H1 (cell line): ENCODE measurements at regions not wholly inside any gene's neighbourhood (a gene's known extent, or its start where the extent isn't known, plus 50 kb on each side); places are given as distances from the start of the nearest gene placed in this dataset.

ENCODE experiments used
- CTCF ChIA-PET: fragments of 300-600 bp; sonication (Branson Sonifier 250); formaldehyde crosslinking; loops from one replicate; lab custom pipeline; 2021; ENCODE audit not compliant: partially characterized antibody; lab: Charles Lee
- POLR2A ChIA-PET: fragments of 300-600 bp; sonication (Branson Sonifier 250); formaldehyde crosslinking; loops from one replicate; lab custom pipeline; 2021; ENCODE audit warnings: inconsistent platforms; ENCODE audit not compliant: partially characterized antibody; lab: Charles Lee
- DNase-seq, 2 experiments: peaks; one replicate each; pipeline versions ENCODE4 v3.0.0 to v3.0.0-alpha.2; 2010 to 2022; ENCODE audit warnings: low spot score in 2 of 2, low read depth in 1 of 2, mixed read lengths in 1 of 2
- FAIRE-seq: peaks from 2 replicates; lab custom pipeline; 2011; peaks lifted over from hg19 to GRCh38; lab: Jason Lieb, UNC
- H2AFZ ChIP-seq: 2 replicates; pipeline ENCODE4 v1.8.1; 2012; ENCODE audit warnings: low read length, inconsistent platforms
- H2AK5ac ChIP-seq: 2 replicates; pipeline ENCODE4 v1.6.1; 2013; ENCODE audit warnings: low read depth, low read length
- H2BK120ac ChIP-seq: replicated peaks from 2 replicates; pipeline ENCODE3; 2013; ENCODE audit warnings: low read depth, low read length, inconsistent platforms
- H2BK12ac ChIP-seq: 2 replicates; pipeline ENCODE4 v1.6.1; 2013; ENCODE audit warnings: low read depth, low read length
- H2BK15ac ChIP-seq: 2 replicates; pipeline ENCODE4 v1.6.1; 2013; ENCODE audit warnings: low read length
- H2BK20ac ChIP-seq: 2 replicates; pipeline ENCODE4 v1.6.1; 2013; ENCODE audit warnings: low read length
- H2BK5ac ChIP-seq: 2 replicates; pipeline ENCODE4 v1.6.1; 2013; ENCODE audit warnings: low read depth, low read length
- H3K14ac ChIP-seq: 2 replicates; pipeline ENCODE4 v1.6.1; 2013; ENCODE audit warnings: inconsistent platforms; ENCODE audit not compliant: insufficient read length
- H3K18ac ChIP-seq: 2 replicates; pipeline ENCODE4 v1.6.1; 2013; ENCODE audit warnings: low read length; ENCODE audit errors: extremely low read depth
- H3K23ac ChIP-seq: 2 replicates; pipeline ENCODE4 v1.6.1; 2013; ENCODE audit warnings: inconsistent platforms; ENCODE audit not compliant: insufficient read length
- H3K23me2 ChIP-seq: 2 replicates; pipeline ENCODE4 v1.6.1; 2013; ENCODE audit warnings: low read depth, low read length
- H3K27ac ChIP-seq: 2 replicates; pipeline ENCODE4 v1.6.1; 2011; ENCODE audit warnings: low read depth, low read length, inconsistent platforms
- H3K27me3 ChIP-seq, 4 experiments: replicated peaks in 1 of 4; 1 replicate in 1 of 4; 2 replicates in 3 of 4; pipeline versions ENCODE4 v1.6.1 to v1.8.1; 2011 to 2013; ENCODE audit warnings: low read length in 3 of 4, mild to moderate bottlenecking in 3 of 4, inconsistent platforms in 2 of 4, mixed read lengths in 2 of 4, moderate library complexity in 1 of 4; ENCODE audit not compliant: control insufficient read depth in 3 of 4, insufficient read depth in 3 of 4; ENCODE audit errors: extremely low read depth in 1 of 4
- H3K36me3 ChIP-seq, 4 experiments: 2 replicates each; pipeline versions ENCODE4 v1.6.1 to v1.8.1; 2011 to 2013; ENCODE audit warnings: mild to moderate bottlenecking in 4 of 4, low read length in 3 of 4, moderate library complexity in 2 of 4, control low read depth in 1 of 4, inconsistent platforms in 1 of 4; ENCODE audit not compliant: insufficient read depth in 4 of 4, control insufficient read depth in 2 of 4
- H3K4ac ChIP-seq: replicated peaks from 2 replicates; pipeline ENCODE3; 2013; ENCODE audit warnings: low read length, low read depth, mixed read lengths, inconsistent platforms; ENCODE audit not compliant: insufficient read length
- H3K4me1 ChIP-seq, 4 experiments: replicated peaks in 1 of 4; 1 replicate in 1 of 4; 2 replicates in 3 of 4; pipeline versions ENCODE4 v1.6.1 to v1.8.1; 2011 to 2013; ENCODE audit warnings: low read length in 3 of 4, inconsistent platforms in 2 of 4, mixed read lengths in 1 of 4; ENCODE audit not compliant: insufficient read depth in 4 of 4, control insufficient read depth in 3 of 4
- H3K4me2 ChIP-seq, 2 experiments: 2 replicates each; pipeline versions ENCODE4 v1.6.1 to v1.8.1; 2011 to 2013; ENCODE audit warnings: low read depth in 2 of 2, low read length in 2 of 2, control low read depth in 1 of 2, inconsistent platforms in 1 of 2, mild to moderate bottlenecking in 1 of 2; ENCODE audit not compliant: insufficient read depth in 1 of 2
- H3K4me3 ChIP-seq, 4 experiments: fragments of 200-600, 300-600 bp in 1 of 4; sonication (generic), shearing (Covaris generic), sonication (Bioruptor Twin) in 1 of 4; 2 replicates each; pipeline versions ENCODE4 v1.5.1 to v1.8.1; 2011 to 2016; ENCODE audit warnings: low read length in 4 of 4, low read depth in 3 of 4, control low read depth in 2 of 4, inconsistent platforms in 2 of 4, mild to moderate bottlenecking in 2 of 4, mixed read lengths in 1 of 4, moderate library complexity in 1 of 4; ENCODE audit not compliant: insufficient read depth in 2 of 4; ENCODE audit errors: extremely low read depth in 1 of 4
- H3K56ac ChIP-seq: replicated peaks from 2 replicates; pipeline ENCODE3; 2013; ENCODE audit warnings: low read depth, mild to moderate bottlenecking, mixed read lengths, low read length, inconsistent platforms; ENCODE audit not compliant: insufficient read length
- H3K79me1 ChIP-seq: 2 replicates; pipeline ENCODE4 v1.6.1; 2013; ENCODE audit warnings: low read depth, low read length, control low read depth
- H3K79me2 ChIP-seq, 2 experiments: 2 replicates each; pipeline versions ENCODE4 v1.6.1 to v1.8.1; 2012 to 2013; ENCODE audit warnings: low read length in 2 of 2, mild to moderate bottlenecking in 2 of 2, inconsistent platforms in 1 of 2; ENCODE audit not compliant: insufficient read depth in 2 of 2, control insufficient read depth in 1 of 2
- H3K9ac ChIP-seq, 4 experiments: replicated peaks in 1 of 4; 1 replicate in 1 of 4; 2 replicates in 3 of 4; pipeline versions ENCODE4 v1.6.1 to v1.8.1; 2011 to 2013; ENCODE audit warnings: low read depth in 3 of 4, low read length in 3 of 4, control low read depth in 2 of 4, mild to moderate bottlenecking in 2 of 4, moderate library complexity in 2 of 4, inconsistent platforms in 1 of 4; ENCODE audit errors: extremely low read depth in 1 of 4
- H3K9me3 ChIP-seq, 2 experiments: 2 replicates each; pipeline versions ENCODE4 v1.6.1 to v1.8.1; 2012 to 2013; ENCODE audit warnings: mild to moderate bottlenecking in 2 of 2, moderate library complexity in 2 of 2, control low read depth in 1 of 2, inconsistent platforms in 1 of 2, low read depth in 1 of 2, low read length in 1 of 2, mixed read lengths in 1 of 2; ENCODE audit not compliant: insufficient read depth in 2 of 2
- H4K20me1 ChIP-seq, 2 experiments: replicated peaks in 1 of 2; 2 replicates each; pipeline versions ENCODE3 to v1.8.1; 2011 to 2013; ENCODE audit warnings: inconsistent platforms in 2 of 2, low read length in 2 of 2, mild to moderate bottlenecking in 1 of 2; ENCODE audit not compliant: insufficient read depth in 2 of 2, control insufficient read depth in 1 of 2
- H4K5ac ChIP-seq: 2 replicates; pipeline ENCODE4 v1.6.1; 2013; ENCODE audit warnings: low read length, low read depth, mixed read lengths, inconsistent platforms; ENCODE audit not compliant: insufficient read length
- H4K8ac ChIP-seq: 2 replicates; pipeline ENCODE4 v1.8.0; 2013; ENCODE audit warnings: mild to moderate bottlenecking, moderate library complexity, low read length, inconsistent platforms; ENCODE audit not compliant: insufficient read depth; ENCODE audit errors: extremely low read depth
- H4K91ac ChIP-seq: replicated peaks from 2 replicates; pipeline ENCODE3; 2013; ENCODE audit warnings: low read length, mixed read lengths, inconsistent platforms; ENCODE audit not compliant: insufficient read length
- CTCF ChIP-seq, 3 experiments: IDR thresholded peaks; 1 replicate in 2 of 3; 2 replicates in 1 of 3; pipeline versions ENCODE4 v1.5.1 to v1.6.1; 2011; ENCODE audit warnings: low read length in 3 of 3, mild to moderate bottlenecking in 3 of 3, inconsistent platforms in 2 of 3, low read depth in 1 of 3, moderate library complexity in 1 of 3; ENCODE audit not compliant: insufficient read depth in 1 of 3; ENCODE audit errors: control extremely low read depth in 1 of 3
- POU5F1 ChIP-seq: IDR thresholded peaks from 2 replicates; pipeline ENCODE4 v1.6.1; 2011; ENCODE audit warnings: low read depth, mild to moderate bottlenecking, low read length, moderate library complexity
- TAF7 ChIP-seq: optimal IDR thresholded peaks from 2 replicates; pipeline ENCODE3; 2011; ENCODE audit warnings: low read depth, mild to moderate bottlenecking, inconsistent platforms, low read length, moderate library complexity, borderline replicate concordance
- YY1 ChIP-seq: IDR thresholded peaks from 2 replicates; pipeline ENCODE4 v1.6.1; 2011; ENCODE audit warnings: low read depth, mild to moderate bottlenecking, low read length
- WGBS, 2 experiments: shearing (Covaris generic) in 1 of 2; methylation state at CpG; one replicate each; pipeline versions ENCODE4 v1.1.6 to v1.1.7; 2013 to 2015; ENCODE audit warnings: low lambda C conversion rate in 2 of 2, mixed read lengths in 2 of 2, inconsistent platforms in 1 of 2, low coverage in 1 of 2, missing lambda C conversion rate in 1 of 2; ENCODE audit not compliant: insufficient replicate concordance in 2 of 2, insufficient coverage in 1 of 2, insufficient read length in 1 of 2; ENCODE audit errors: extremely low coverage in 1 of 2, missing lambda C conversion rate in 1 of 2; 5-methylcytosine and 5-hydroxymethylcytosine counted together
- TF ChIP-seq, protein P1 (sequence below): IDR thresholded peaks from 2 replicates; pipeline ENCODE4 v1.6.1; 2011; ENCODE audit warnings: low read length, improper control_type of control experiment
- TF ChIP-seq, protein P2 (sequence below): IDR thresholded peaks from 2 replicates; pipeline ENCODE4 v1.6.1; 2011; ENCODE audit warnings: low read depth, mild to moderate bottlenecking, low read length; ENCODE audit not compliant: insufficient read depth

- H3K9ac ChIP-seq, result no peak overlapping the region
- H3K4me3 ChIP-seq, result no peak overlapping the region
- no peaks in the 10 kb centered on the region for H4K20me1 ChIP-seq
- TF ChIP-seq YY1, result peak; percentile 57; the same call in 1 of the 2 replicates
- TF ChIP-seq, protein P1, sequence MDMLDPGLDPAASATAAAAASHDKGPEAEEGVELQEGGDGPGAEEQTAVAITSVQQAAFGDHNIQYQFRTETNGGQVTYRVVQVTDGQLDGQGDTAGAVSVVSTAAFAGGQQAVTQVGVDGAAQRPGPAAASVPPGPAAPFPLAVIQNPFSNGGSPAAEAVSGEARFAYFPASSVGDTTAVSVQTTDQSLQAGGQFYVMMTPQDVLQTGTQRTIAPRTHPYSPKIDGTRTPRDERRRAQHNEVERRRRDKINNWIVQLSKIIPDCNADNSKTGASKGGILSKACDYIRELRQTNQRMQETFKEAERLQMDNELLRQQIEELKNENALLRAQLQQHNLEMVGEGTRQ, result no peak
- no peak for TF ChIP-seq POU5F1
- TF ChIP-seq, protein P2, sequence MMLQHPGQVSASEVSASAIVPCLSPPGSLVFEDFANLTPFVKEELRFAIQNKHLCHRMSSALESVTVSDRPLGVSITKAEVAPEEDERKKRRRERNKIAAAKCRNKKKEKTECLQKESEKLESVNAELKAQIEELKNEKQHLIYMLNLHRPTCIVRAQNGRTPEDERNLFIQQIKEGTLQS, result no peak
- TF ChIP-seq TAF7, result no peak
- peak; percentile 93 to 96 (median 93) for TF ChIP-seq CTCF (IDR thresholded peaks at IDR 0.05; ENCODE audit: control extremely low read depth in 1 of 3, insufficient read depth in 1 of 3, low read depth in 1 of 3, low read length in 3 of 3)
Observed at GRCh38 chr1:20430355-20431175, 55.4 kb downstream of the CAMK2N1 start.

More at GRCh38 chr1:20430355-20431175, 55.4 kb downstream of the CAMK2N1 start:
- ChIA-PET CTCF (interaction anchor here (0.6 to 8.5 kb wide), 66 partner anchors 9 to 623 kb away, joined by 3 to 63 read pairs (median 4); partner anchors contain the start of gene VWA5B1), POLR2A (interaction anchor here (0.9 to 1.4 kb wide), 5 partner anchors 9 to 64 kb away, joined by 3 to 5 read pairs (median 3); no protein-coding TSS in a partner anchor)
- Histone ChIP-seq H3K4me1 (peaks cover 0 to 6% (median 0%) of the 10 kb centered on the region in 4 experiments; a peak in 2 of 7 replicates), H3K27me3 (peaks cover 0 to 5% (median under 1%) of the 10 kb centered on the region in 4 experiments; a peak in 3 of 7 replicates), H3K9me3 (peaks cover 3% of the 10 kb centered on the region in 2 experiments; a peak in 2 of 4 replicates), H3K36me3 (no peaks in the 10 kb centered on the region), H2BK15ac (no peak overlapping the region), H3K4me2 (peak overlapping the region; percentile 0 to 32; a peak in 2 of 4 replicates), H2BK5ac (no peak overlapping the region; the same call in 1 of the 2 replicates), H3K23me2 (no peaks in the 10 kb centered on the region), H3K18ac (peak overlapping the region; percentile 2; the same call in 1 of the 2 replicates), H3K56ac (no peak overlapping the region), H2BK20ac (no peak overlapping the region), H3K23ac (no peak overlapping the region), H2BK120ac (no peak overlapping the region), H4K91ac (no peak overlapping the region), H2AFZ (no peak overlapping the region), H2BK12ac (0 out of 2 replicates have a peak overlapping the region, but pooled peaks have one; percentile 22), H3K27ac (no peak overlapping the region), H3K79me1 (no peaks in the 10 kb centered on the region), H4K8ac (no peak overlapping the region), H3K4ac (no peak overlapping the region), H3K79me2 (no peaks in the 10 kb centered on the region), H3K14ac (no peak overlapping the region), H2AK5ac (no peak overlapping the region), H4K5ac (peak overlapping the region; percentile 10)
- whole genome bisulfite sequencing, 2 experiments, result 28 to 100% methylated on average over 1 to 10 of the region's 12 CpGs
- DNase-seq (peak; percentile 50 to 94), FAIRE-seq (no peak)
